ENCODE measurements at regions not wholly inside any gene's neighbourhood (a gene's known extent, or its start where the extent isn't known, plus 50 kb on each side); places are given as distances from the start of the nearest gene placed in this dataset.
"Not testable (repeated sequence)": the region's sequence is repeated elsewhere in the genome, so short reads cannot be mapped to it uniquely, and the experiment has no call there.

GRCh38 chr5:62767650-62768049 lies 189.0 kb downstream of the LRRC70 start:
- Mint-ChIP-seq H3K36me3 (ENCODE audit: low read depth) (no peaks in the 10 kb centered on the region), H3K4me1 (no peaks in the 10 kb centered on the region), H3K27me3 (ENCODE audit: low read depth) (peaks cover 4% of the 10 kb centered on the region), H3K9me3 (no peaks in the 10 kb centered on the region), H3K27ac (ENCODE audit: unreplicated experiment) (no peak overlapping the region), H3K4me3 (no peak overlapping the region)
- TF ChIP-seq CTCF (conservative IDR thresholded peaks at IDR 0.05) = no peak
- no peak for DNase-seq (ENCODE audit: low read depth, low spot score)

- Mint-ChIP-seq H3K4me1 (no peaks in the 10 kb centered on the region), H3K9me3 (no peaks in the 10 kb centered on the region), H3K4me3 (no peak overlapping the region), H3K27me3 (ENCODE audit: low read depth) (peaks cover 5% of the 10 kb centered on the region), H3K27ac (ENCODE audit: unreplicated experiment) (no peak overlapping the region), H3K36me3 (ENCODE audit: low read depth) (no peaks in the 10 kb centered on the region)
- DNase-seq (ENCODE audit: low read depth, low spot score) = no peak
- no peak for TF ChIP-seq CTCF (conservative IDR thresholded peaks at IDR 0.05)
These were observed 188.5 kb downstream of the LRRC70 start for GRCh38 chr5:62767077-62767476.

DNA sequence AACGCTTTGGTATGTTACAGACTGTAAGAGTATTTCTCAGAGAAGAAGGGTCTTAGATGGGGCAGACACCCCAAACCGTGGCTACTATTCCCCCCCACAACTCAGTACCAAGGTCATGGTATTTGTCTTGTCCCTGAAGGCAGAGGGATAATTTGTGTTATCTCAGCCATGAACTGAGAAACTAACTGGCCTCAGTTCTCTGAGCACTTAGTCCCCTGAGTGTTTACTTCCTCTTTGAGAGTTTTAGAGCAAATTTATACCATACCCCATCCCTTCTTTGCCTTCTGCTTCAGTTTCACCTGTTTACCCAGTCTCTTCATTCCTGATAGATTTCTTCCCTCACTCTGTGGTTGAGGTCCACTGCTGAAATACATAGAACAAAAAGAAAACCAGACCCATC lies 183.9 kb downstream of the LRRC70 start:
- TF ChIP-seq CTCF (conservative IDR thresholded peaks at IDR 0.05) = no peak
- no peaks in the 10 kb centered on the region for H3K9me3 Mint-ChIP-seq
- H3K27ac Mint-ChIP-seq (ENCODE audit: unreplicated experiment) = no peak overlapping the region
- H3K36me3 Mint-ChIP-seq (ENCODE audit: low read depth) = no peaks in the 10 kb centered on the region
- H3K4me3 Mint-ChIP-seq = no peak overlapping the region
- DNase-seq (ENCODE audit: low read depth, low spot score) = no peak
- H3K27me3 Mint-ChIP-seq (ENCODE audit: low read depth) = peaks cover 5% of the 10 kb centered on the region
- no peaks in the 10 kb centered on the region for H3K4me1 Mint-ChIP-seq

DNA sequence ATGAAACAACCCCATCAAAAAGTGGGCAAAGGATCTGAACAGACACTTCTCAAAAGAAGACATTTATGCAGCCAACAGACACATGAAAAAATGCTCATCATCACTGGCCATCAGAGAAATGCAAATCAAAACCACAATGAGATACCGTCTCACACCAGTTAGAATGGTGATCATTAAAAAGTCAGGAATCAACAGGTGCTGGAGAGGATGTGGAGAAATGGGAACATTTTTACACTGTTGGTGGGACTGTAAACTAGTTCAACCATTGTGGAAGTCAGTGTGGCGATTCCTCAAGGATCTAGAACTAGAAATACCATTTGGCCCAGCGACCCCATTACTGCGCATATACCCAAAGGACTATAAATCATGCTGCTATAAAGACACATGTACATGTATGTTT lies 179.1 kb downstream of the LRRC70 start:
- not testable (repeated sequence) for H3K27me3 Mint-ChIP-seq (ENCODE audit: low read depth); H3K9me3 Mint-ChIP-seq; H3K27ac Mint-ChIP-seq (ENCODE audit: unreplicated experiment); H3K4me3 Mint-ChIP-seq; H3K36me3 Mint-ChIP-seq (ENCODE audit: low read depth); H3K4me1 Mint-ChIP-seq; DNase-seq (ENCODE audit: low read depth, low spot score)

DNA sequence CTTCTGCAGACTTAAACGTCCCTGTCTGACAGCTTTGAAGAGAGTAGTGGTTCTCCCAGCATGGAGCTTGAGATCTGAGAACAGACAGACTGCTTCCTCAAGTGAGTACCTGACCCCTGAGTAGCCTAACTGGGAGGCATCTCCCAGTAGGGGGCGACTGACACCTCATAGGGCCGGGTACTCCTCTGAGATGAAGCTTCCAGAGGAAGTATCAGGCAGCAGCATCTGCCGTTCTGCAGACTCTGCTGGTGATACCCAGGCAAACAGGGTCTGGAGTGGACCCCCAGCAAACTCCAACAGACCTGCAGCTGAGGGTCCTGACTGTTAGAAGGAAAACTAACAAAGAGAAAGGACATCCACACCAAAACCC lies 174.4 kb downstream of the LRRC70 start:
- H3K36me3 Mint-ChIP-seq (ENCODE audit: low read depth); H3K4me1 Mint-ChIP-seq; H3K27ac Mint-ChIP-seq (ENCODE audit: unreplicated experiment); H3K27me3 Mint-ChIP-seq (ENCODE audit: low read depth); DNase-seq (ENCODE audit: low read depth, low spot score); H3K4me3 Mint-ChIP-seq; H3K9me3 Mint-ChIP-seq: not testable (repeated sequence)

- not testable (repeated sequence) for H3K27me3 Mint-ChIP-seq (ENCODE audit: low read depth); H3K4me3 Mint-ChIP-seq; H3K27ac Mint-ChIP-seq (ENCODE audit: unreplicated experiment); H3K36me3 Mint-ChIP-seq (ENCODE audit: low read depth); H3K9me3 Mint-ChIP-seq; DNase-seq (ENCODE audit: low read depth, low spot score); H3K4me1 Mint-ChIP-seq
These were observed 173.7 kb downstream of the LRRC70 start for GRCh38 chr5:62752056-62752997.

- H3K27ac Mint-ChIP-seq (ENCODE audit: unreplicated experiment) = no peak overlapping the region
- H3K27me3 Mint-ChIP-seq (ENCODE audit: low read depth) = no peaks in the 10 kb centered on the region
- H3K36me3 Mint-ChIP-seq (ENCODE audit: low read depth) = no peaks in the 10 kb centered on the region
- no peak for DNase-seq (ENCODE audit: low read depth, low spot score)
- no peak for TF ChIP-seq CTCF (conservative IDR thresholded peaks at IDR 0.05)
- no peak overlapping the region for H3K4me3 Mint-ChIP-seq
- H3K4me1 Mint-ChIP-seq = no peaks in the 10 kb centered on the region
- H3K9me3 Mint-ChIP-seq = no peaks in the 10 kb centered on the region
These were observed 163.6 kb downstream of the LRRC70 start for GRCh38 chr5:62742207-62742606.
